AG04450 (cell line): ENCODE measurements at regions not wholly inside any gene's neighbourhood (a gene's known extent, or its start where the extent isn't known, plus 50 kb on each side); places are given as distances from the start of the nearest gene placed in this dataset.

Experiments used
- CTCF ChIA-PET: fragments of 300-600, 350-600 bp; formaldehyde crosslinking; extraction: SDS; loops from one replicate; lab custom pipeline; 2022; ENCODE audit warnings: antibody characterized with exemption, inconsistent platforms; lab: Charles Lee
- POLR2A ChIA-PET: fragments of 350-600 bp; formaldehyde crosslinking; extraction: SDS; loops from one replicate; lab custom pipeline; 2021; ENCODE audit warnings: antibody characterized with exemption, inconsistent platforms; lab: Yijun Ruan, JAX
- DNase-seq: peaks from one replicate; pipeline ENCODE4 v3.0.0-alpha.2; 2011; ENCODE audit warnings: low read depth, low spot score
- H3K27ac ChIP-seq: one replicate; pipeline ENCODE4 v1.5.1; 2012; ENCODE audit warnings: low read depth, low read length, control low read depth
- H3K27me3 ChIP-seq: one replicate; pipeline ENCODE4 v1.6.0; 2012; ENCODE audit warnings: low read length; ENCODE audit not compliant: control insufficient read depth, insufficient read depth
- H3K4me3 ChIP-seq: 2 replicates; pipeline ENCODE4 v1.5.1; 2011; ENCODE audit warnings: mild to moderate bottlenecking, low read depth, low read length, control low read depth
- H3K9me3 ChIP-seq: 2 replicates; pipeline ENCODE4 v1.5.1; 2012; ENCODE audit warnings: low read length; ENCODE audit not compliant: control insufficient read depth, insufficient read depth
- CTCF ChIP-seq: IDR thresholded peaks from 2 replicates; pipeline ENCODE4 v1.5.1; 2011; ENCODE audit warnings: low read depth, low read length, control low read depth, inconsistent platforms

DNA sequence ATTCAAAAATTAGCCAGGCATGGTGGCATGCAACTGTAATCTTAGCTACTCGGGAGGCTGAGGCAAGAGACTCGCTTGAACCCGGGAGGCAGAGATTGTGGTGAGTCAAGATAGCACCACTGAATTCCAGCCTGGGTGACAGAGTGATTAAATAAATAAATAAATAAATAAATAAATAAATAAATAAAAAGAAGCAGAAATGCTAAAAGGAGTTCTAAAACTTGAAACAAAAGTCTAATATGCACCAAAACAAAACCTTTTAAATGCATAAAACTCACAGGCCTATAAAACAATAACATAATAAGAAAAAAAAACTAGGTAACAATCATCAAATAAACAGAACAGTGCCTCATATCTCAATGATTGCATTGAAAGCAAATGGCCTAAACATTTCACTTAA lies 1458.9 kb downstream of the AMY1C start:
- Histone ChIP-seq H3K27me3 (no peaks in the 10 kb centered on the region), H3K27ac (no peak overlapping the region), H3K4me3 (no peak overlapping the region), H3K9me3 (peaks cover 21% of the 10 kb centered on the region)
- CTCF ChIA-PET = no interaction called here
- POLR2A ChIA-PET = no interaction called here
- no peak for DNase-seq
- TF ChIP-seq CTCF = no peak

DNA sequence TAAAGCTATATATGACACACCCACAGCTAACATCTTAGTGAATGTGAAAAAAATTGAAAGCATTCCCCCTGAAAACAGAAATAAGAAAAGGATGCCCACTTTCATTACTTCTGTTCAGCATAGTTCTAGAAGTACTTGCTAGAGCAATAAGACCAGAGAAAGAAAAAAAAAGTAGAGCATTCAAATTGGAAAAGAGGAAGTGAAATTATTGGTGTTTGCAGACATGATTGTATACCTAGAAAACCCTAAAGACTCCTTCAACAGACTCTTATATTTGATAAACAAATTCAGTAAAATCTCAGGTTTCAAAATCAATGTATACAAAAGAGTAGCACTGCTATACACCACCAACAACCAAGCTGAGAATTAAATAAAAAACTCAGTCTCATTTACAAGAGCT lies 1461.0 kb downstream of the AMY1C start:
- no peaks in the 10 kb centered on the region for H3K27me3 ChIP-seq
- CTCF ChIA-PET = no interaction called here
- no peak for DNase-seq

DNA sequence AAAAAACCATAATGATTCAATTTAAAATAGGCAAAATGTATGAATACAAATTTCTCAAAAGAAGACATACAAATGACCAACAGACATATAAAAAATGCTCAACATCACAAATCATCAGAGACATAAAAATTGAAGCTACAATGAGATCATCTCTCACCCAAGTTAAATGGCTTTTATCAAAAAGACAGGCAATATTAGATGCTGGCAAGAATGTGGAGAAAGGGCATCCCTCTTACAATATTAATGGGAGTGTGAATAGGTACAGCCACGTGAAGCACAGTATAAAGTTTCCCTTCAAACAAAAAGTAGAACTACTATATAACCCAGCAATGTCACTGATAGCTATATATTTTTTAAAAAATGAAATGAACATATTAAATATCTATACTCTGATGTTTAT lies 1481.7 kb downstream of the AMY1C start:
- no peak for DNase-seq
- ChIA-PET CTCF (no interaction called here), POLR2A (interaction anchor here (0.6 kb wide), 1 partner anchor 207 kb away, joined by 3 read pairs; no protein-coding TSS in a partner anchor)
- H3K27ac ChIP-seq = no peak overlapping the region
- H3K9me3 ChIP-seq = peaks cover 6% of the 10 kb centered on the region; the same call in 1 of the 2 replicates
- TF ChIP-seq CTCF = no peak
- H3K4me3 ChIP-seq = no peak overlapping the region
- no peaks in the 10 kb centered on the region for H3K27me3 ChIP-seq

More for the DNA sequence above, 1461.0 kb downstream of the AMY1C start:
- POLR2A ChIA-PET = no interaction called here
- no peak for TF ChIP-seq CTCF
- H3K9me3 ChIP-seq = peaks cover 8% of the 10 kb centered on the region; the same call in 1 of the 2 replicates
- no peak overlapping the region for H3K27ac ChIP-seq
- no peak overlapping the region for H3K4me3 ChIP-seq

GRCh38 chr1:105243411-105243810 lies 1493.7 kb downstream of the AMY1C start:
- POLR2A ChIA-PET = no interaction called here
- no peak overlapping the region for H3K4me3 ChIP-seq
- H3K9me3 ChIP-seq = peaks cover 3% of the 10 kb centered on the region; the same call in 1 of the 2 replicates
- H3K27ac ChIP-seq = no peak overlapping the region
- no peaks in the 10 kb centered on the region for H3K27me3 ChIP-seq
- no peak for TF ChIP-seq CTCF
- no peak for DNase-seq
- CTCF ChIA-PET = no interaction called here

- no peak overlapping the region for H3K4me3 ChIP-seq
- DNase-seq = no peak
- no peak for TF ChIP-seq CTCF
- H3K27me3 ChIP-seq = no peaks in the 10 kb centered on the region
- ChIA-PET POLR2A (no interaction called here), CTCF (no interaction called here)
- H3K27ac ChIP-seq = no peak overlapping the region
- H3K9me3 ChIP-seq = peaks cover 3% of the 10 kb centered on the region; the same call in 1 of the 2 replicates
Measured at GRCh38 chr1:105243969-105244368, 1494.3 kb downstream of the AMY1C start.
